ENCODE measurements at regions not wholly inside any gene's neighbourhood (a gene's known extent, or its start where the extent isn't known, plus 50 kb on each side); places are given as distances from the start of the nearest gene placed in this dataset.

- Histone ChIP-seq H3K9me3 (ENCODE audit: low read length) (no peaks in the 10 kb centered on the region), H3K79me2 (ENCODE audit: insufficient read depth, low read length) (no peaks in the 10 kb centered on the region), H3F3A (ENCODE audit: insufficient read depth, low read length) (no peaks in the 10 kb centered on the region), H3K9me2 (ENCODE audit: low read depth, low read length) (no peaks in the 10 kb centered on the region), H3K27ac (ENCODE audit: low read depth, low read length, poor library complexity, severe bottlenecking) (no peak overlapping the region), H3K27me3 (ENCODE audit: insufficient read depth, low read length) (0 out of 2 replicates have a peak, but pooled peaks cover 4% of the 10 kb centered on the region), H3K4me2 (ENCODE audit: low read length) (no peak overlapping the region), H3K4me1 (ENCODE audit: insufficient read depth, low read length, severe bottlenecking) (no peaks in the 10 kb centered on the region), H3K4me3 (ENCODE audit: low read depth, low read length, poor library complexity, severe bottlenecking) (no peak overlapping the region), H4K20me1 (ENCODE audit: insufficient read depth, low read length) (no peaks in the 10 kb centered on the region), H3K9ac (ENCODE audit: low read length) (no peak overlapping the region), H3K36me3 (ENCODE audit: insufficient read depth, low read length) (no peaks in the 10 kb centered on the region), H2AFZ (ENCODE audit: low read length) (no peak overlapping the region)
- TF ChIP-seq, protein P1, sequence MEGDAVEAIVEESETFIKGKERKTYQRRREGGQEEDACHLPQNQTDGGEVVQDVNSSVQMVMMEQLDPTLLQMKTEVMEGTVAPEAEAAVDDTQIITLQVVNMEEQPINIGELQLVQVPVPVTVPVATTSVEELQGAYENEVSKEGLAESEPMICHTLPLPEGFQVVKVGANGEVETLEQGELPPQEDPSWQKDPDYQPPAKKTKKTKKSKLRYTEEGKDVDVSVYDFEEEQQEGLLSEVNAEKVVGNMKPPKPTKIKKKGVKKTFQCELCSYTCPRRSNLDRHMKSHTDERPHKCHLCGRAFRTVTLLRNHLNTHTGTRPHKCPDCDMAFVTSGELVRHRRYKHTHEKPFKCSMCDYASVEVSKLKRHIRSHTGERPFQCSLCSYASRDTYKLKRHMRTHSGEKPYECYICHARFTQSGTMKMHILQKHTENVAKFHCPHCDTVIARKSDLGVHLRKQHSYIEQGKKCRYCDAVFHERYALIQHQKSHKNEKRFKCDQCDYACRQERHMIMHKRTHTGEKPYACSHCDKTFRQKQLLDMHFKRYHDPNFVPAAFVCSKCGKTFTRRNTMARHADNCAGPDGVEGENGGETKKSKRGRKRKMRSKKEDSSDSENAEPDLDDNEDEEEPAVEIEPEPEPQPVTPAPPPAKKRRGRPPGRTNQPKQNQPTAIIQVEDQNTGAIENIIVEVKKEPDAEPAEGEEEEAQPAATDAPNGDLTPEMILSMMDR (IDR thresholded peaks at IDR 0.05; ENCODE audit: low read length), result no peak
Observed at GRCh38 chr11:45451766-45452440, 165.8 kb upstream of the SYT13 start.

DNA sequence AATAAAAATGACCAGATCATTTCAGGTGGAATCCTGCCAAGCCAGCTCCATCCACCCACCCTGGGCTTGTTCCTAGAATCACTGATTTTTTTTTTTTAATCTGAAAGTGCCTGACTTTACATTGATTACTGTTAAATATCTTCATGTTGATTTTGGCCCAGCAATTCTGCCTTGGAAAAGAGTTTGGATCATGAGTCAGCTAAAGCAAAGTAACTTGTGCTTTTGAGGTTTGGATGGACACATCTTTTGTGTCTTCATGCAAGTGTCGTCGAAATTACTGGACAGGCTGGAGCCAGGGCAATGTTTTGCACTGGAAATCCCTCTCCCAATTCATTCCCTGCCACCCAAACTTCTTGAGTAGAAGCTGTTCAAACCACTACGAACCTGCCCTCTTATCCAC is 164.0 kb upstream of the SYT13 start:
- Histone ChIP-seq H3K27ac (ENCODE audit: low read depth, low read length, poor library complexity, severe bottlenecking) (no peak overlapping the region), H3K27me3 (ENCODE audit: insufficient read depth, low read length) (0 out of 2 replicates have a peak, but pooled peaks cover 4% of the 10 kb centered on the region), H3F3A (ENCODE audit: insufficient read depth, low read length) (no peaks in the 10 kb centered on the region), H3K79me2 (ENCODE audit: insufficient read depth, low read length) (no peaks in the 10 kb centered on the region), H3K9me3 (ENCODE audit: low read length) (no peaks in the 10 kb centered on the region), H3K4me3 (ENCODE audit: low read depth, low read length, poor library complexity, severe bottlenecking) (no peak overlapping the region), H3K9me2 (ENCODE audit: low read depth, low read length) (no peaks in the 10 kb centered on the region), H3K9ac (ENCODE audit: low read length) (no peak overlapping the region), H3K4me2 (ENCODE audit: low read length) (no peak overlapping the region), H3K36me3 (ENCODE audit: insufficient read depth, low read length) (no peaks in the 10 kb centered on the region), H4K20me1 (ENCODE audit: insufficient read depth, low read length) (no peaks in the 10 kb centered on the region), H3K4me1 (ENCODE audit: insufficient read depth, low read length, severe bottlenecking) (no peaks in the 10 kb centered on the region), H2AFZ (ENCODE audit: low read length) (no peak overlapping the region)
- TF ChIP-seq EZH2 (IDR thresholded peaks at IDR 0.05; ENCODE audit: borderline replicate concordance, low read length), result no peak
- TF ChIP-seq, protein P1 (IDR thresholded peaks at IDR 0.05; ENCODE audit: low read length), result no peak

DNA sequence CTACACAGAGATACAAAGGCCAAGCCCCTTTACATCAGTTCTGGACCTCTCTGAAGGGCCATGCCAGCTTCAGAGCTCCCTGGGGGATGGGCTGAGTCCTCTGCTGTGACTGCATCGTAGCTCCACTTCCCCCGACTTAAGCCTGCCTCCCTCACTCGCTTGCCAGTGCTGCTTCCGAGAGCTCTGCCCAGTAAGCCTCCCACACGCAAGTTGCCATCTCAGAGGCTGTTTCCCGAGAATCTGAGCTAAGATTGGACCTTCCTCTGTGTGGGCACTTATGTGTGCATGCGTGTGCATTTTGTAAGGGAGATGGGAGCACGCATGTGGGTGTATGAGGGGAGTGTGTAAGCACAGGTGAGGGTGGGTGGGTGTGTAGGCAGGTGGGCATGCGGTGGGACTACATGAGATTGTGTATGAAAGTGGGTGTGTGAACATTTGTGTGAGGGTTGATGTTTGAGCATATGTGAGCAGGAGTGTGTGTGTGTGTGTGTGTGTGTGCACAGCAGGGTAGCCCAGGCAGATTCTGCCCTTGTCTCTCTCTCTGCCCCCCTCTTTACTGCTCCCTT is 163.0 kb upstream of the SYT13 start:
- no peak overlapping the region for H3K4me3 ChIP-seq (ENCODE audit: low read depth, low read length, poor library complexity, severe bottlenecking)
- no peak overlapping the region for H3K4me2 ChIP-seq (ENCODE audit: low read length)
- 0 out of 2 replicates have a peak, but pooled peaks cover 4% of the 10 kb centered on the region for H3K27me3 ChIP-seq (ENCODE audit: insufficient read depth, low read length)
- H3K9ac ChIP-seq (ENCODE audit: low read length), result no peak overlapping the region
- no peaks in the 10 kb centered on the region for H3K79me2 ChIP-seq (ENCODE audit: insufficient read depth, low read length)
- TF ChIP-seq, protein P1 (IDR thresholded peaks at IDR 0.05; ENCODE audit: low read length), result no peak
- TF ChIP-seq EZH2 (IDR thresholded peaks at IDR 0.05; ENCODE audit: borderline replicate concordance, low read length), result no peak
- no peaks in the 10 kb centered on the region for H3K9me3 ChIP-seq (ENCODE audit: low read length)
- no peaks in the 10 kb centered on the region for H3K9me2 ChIP-seq (ENCODE audit: low read depth, low read length)
- H4K20me1 ChIP-seq (ENCODE audit: insufficient read depth, low read length), result no peaks in the 10 kb centered on the region
- H3K36me3 ChIP-seq (ENCODE audit: insufficient read depth, low read length), result no peaks in the 10 kb centered on the region
- no peaks in the 10 kb centered on the region for H3F3A ChIP-seq (ENCODE audit: insufficient read depth, low read length)
- H3K27ac ChIP-seq (ENCODE audit: low read depth, low read length, poor library complexity, severe bottlenecking), result no peak overlapping the region
- H2AFZ ChIP-seq (ENCODE audit: low read length), result no peak overlapping the region
- H3K4me1 ChIP-seq (ENCODE audit: insufficient read depth, low read length, severe bottlenecking), result no peaks in the 10 kb centered on the region
